ENCODE measurements at regions not wholly inside any gene's neighbourhood (a gene's known extent, or its start where the extent isn't known, plus 50 kb on each side); places are given as distances from the start of the nearest gene placed in this dataset.

DNA sequence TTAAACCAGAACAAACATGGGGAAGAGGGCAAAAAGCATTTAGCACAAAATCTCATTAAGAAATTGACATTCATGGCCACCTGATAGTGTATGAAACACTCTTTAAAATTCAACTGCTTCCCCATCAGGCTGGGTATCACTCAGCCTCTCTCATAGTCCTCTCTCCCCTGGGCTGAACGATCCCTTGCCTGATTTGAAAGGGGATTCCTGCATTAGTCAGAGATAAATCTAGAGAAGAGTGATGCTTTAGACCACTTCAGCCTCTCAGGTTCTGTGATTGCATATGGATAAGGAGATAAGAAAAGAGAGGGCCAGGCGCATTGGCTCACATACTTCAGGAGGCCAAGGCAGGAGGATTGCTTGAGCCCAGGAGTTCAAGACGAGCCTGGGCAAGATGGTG, 280.0 kb downstream of the SOX9 start:
- TF ChIP-seq, protein P1, sequence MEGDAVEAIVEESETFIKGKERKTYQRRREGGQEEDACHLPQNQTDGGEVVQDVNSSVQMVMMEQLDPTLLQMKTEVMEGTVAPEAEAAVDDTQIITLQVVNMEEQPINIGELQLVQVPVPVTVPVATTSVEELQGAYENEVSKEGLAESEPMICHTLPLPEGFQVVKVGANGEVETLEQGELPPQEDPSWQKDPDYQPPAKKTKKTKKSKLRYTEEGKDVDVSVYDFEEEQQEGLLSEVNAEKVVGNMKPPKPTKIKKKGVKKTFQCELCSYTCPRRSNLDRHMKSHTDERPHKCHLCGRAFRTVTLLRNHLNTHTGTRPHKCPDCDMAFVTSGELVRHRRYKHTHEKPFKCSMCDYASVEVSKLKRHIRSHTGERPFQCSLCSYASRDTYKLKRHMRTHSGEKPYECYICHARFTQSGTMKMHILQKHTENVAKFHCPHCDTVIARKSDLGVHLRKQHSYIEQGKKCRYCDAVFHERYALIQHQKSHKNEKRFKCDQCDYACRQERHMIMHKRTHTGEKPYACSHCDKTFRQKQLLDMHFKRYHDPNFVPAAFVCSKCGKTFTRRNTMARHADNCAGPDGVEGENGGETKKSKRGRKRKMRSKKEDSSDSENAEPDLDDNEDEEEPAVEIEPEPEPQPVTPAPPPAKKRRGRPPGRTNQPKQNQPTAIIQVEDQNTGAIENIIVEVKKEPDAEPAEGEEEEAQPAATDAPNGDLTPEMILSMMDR (IDR thresholded peaks at IDR 0.05): no peak
- TF ChIP-seq POLR2AphosphoS5 (IDR thresholded peaks at IDR 0.05; ENCODE audit: insufficient read depth in 1 of 2, low read depth in 1 of 2): no peak
- no peak for TF ChIP-seq POLR2A (IDR thresholded peaks at IDR 0.05)

All from vagina (tissue), 2 donors.